PC-3 (cell line): ENCODE measurements at regions not wholly inside any gene's neighbourhood (a gene's known extent, or its start where the extent isn't known, plus 50 kb on each side); places are given as distances from the start of the nearest gene placed in this dataset.

Source experiments
- EZH2 ChIP-seq: fragments of 300-600 bp; sonication (generic); IDR thresholded peaks from one replicate; pipeline ENCODE4 v1.6.1; 2017; ENCODE audit warnings: antibody characterized with exemption, mild to moderate bottlenecking, low read length; ENCODE audit not compliant: unreplicated experiment
- EZH2phosphoT487 ChIP-seq: fragments of 300-600 bp; sonication (generic); IDR thresholded peaks from 2 replicates; pipeline ENCODE4 v1.6.1; 2018; ENCODE audit warnings: mild to moderate bottlenecking, antibody characterized with exemption, low read length, borderline replicate concordance
- TF ChIP-seq, protein P1 (sequence below): fragments of 300-600 bp; sonication (generic); conservative IDR thresholded peaks from 2 replicates; pipeline ENCODE4 v1.5.1; 2017; ENCODE audit warnings: antibody characterized with exemption, low read depth, mild to moderate bottlenecking, low read length

DNA sequence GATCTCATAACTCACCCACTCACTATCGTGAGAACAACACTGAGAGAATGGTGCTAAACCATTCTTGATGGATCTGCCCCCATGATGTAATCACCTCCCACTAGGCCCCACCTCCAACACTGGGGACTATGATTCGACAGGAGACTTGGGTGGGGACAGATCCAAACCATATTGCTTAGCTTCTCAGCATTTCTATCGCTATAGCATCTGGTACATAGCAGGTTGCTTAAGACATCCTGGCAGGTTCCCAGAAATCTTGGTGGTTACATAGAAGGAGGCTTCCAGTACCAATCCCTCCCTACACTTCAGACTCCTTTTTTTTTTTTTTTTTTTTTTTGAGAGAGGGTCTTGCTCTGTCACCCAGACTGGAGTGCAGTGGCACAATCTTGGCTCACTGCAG lies 487.8 kb downstream of the EDEM1 start:
- TF ChIP-seq, protein P1, sequence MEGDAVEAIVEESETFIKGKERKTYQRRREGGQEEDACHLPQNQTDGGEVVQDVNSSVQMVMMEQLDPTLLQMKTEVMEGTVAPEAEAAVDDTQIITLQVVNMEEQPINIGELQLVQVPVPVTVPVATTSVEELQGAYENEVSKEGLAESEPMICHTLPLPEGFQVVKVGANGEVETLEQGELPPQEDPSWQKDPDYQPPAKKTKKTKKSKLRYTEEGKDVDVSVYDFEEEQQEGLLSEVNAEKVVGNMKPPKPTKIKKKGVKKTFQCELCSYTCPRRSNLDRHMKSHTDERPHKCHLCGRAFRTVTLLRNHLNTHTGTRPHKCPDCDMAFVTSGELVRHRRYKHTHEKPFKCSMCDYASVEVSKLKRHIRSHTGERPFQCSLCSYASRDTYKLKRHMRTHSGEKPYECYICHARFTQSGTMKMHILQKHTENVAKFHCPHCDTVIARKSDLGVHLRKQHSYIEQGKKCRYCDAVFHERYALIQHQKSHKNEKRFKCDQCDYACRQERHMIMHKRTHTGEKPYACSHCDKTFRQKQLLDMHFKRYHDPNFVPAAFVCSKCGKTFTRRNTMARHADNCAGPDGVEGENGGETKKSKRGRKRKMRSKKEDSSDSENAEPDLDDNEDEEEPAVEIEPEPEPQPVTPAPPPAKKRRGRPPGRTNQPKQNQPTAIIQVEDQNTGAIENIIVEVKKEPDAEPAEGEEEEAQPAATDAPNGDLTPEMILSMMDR: no peak
- TF ChIP-seq EZH2 (no peak), EZH2phosphoT487 (no peak)
